ENCODE measurements at regions not wholly inside any gene's neighbourhood (a gene's known extent, or its start where the extent isn't known, plus 50 kb on each side); places are given as distances from the start of the nearest gene placed in this dataset.
"Not testable (repeated sequence)": the region's sequence is repeated elsewhere in the genome, so short reads cannot be mapped to it uniquely, and the experiment has no call there.

DNA sequence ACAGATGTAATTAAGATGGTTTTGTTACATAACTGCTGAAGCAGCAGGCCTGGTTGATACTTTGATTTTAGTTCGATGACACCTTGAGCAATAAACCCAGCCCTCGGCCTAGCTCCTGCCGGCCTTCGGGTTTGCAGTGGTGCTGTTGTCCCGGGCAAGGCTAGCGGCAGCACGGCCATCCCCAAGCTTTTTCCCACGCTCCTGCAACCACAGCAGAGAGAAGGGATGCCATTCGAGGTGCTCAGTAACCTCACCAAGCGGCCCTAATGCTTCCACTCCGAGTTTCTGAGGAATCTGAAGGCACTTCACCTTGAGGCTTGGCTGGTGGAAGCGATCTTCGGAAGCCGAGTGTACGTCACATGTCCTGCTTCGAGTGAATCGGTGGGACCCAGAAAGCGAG is 182.1 kb downstream of the NAF1 start:
- Histone ChIP-seq H3K9ac (ENCODE audit: low read length) (no peak overlapping the region), H3K27me3 (replicated peaks; ENCODE audit: control insufficient read depth, insufficient read depth, low read length) (no peaks in the 10 kb centered on the region), H3K36me3 (ENCODE audit: control insufficient read depth, insufficient read depth, low read length, severe bottlenecking) (no peaks in the 10 kb centered on the region), H3K9me3 (ENCODE audit: control insufficient read depth, low read length) (no peaks in the 10 kb centered on the region), H3K4me1 (ENCODE audit: control insufficient read depth, insufficient read depth, low read length) (no peaks in the 10 kb centered on the region), H3K4me3 (ENCODE audit: low read length) (no peak overlapping the region)
- DNase-seq (ENCODE audit: low read depth): no peak

DNA sequence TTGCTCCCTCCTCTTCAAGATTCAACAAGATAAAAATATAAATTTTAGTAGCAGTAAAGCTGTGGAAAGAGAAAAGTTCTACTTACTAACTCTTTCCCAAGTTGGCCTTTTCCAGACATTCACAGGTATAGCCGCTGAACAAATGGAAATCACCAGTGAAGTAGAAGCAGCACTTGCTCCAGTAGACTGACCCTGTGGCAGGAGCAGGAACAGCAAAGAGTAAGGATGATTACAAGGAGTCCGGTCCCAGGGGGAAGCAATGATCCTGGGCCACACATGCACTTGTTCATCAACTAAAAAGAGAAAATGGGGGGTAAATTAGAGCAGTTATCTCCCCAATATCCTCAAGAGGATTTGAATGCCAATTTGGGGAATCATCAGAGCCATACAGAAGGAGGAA is 184.9 kb downstream of the NAF1 start:
- Histone ChIP-seq H3K9ac (ENCODE audit: low read length) (no peak overlapping the region), H3K4me1 (ENCODE audit: control insufficient read depth, insufficient read depth, low read length) (no peaks in the 10 kb centered on the region), H3K9me3 (ENCODE audit: control insufficient read depth, low read length) (no peaks in the 10 kb centered on the region), H3K36me3 (ENCODE audit: control insufficient read depth, insufficient read depth, low read length, severe bottlenecking) (no peaks in the 10 kb centered on the region), H3K27me3 (replicated peaks; ENCODE audit: control insufficient read depth, insufficient read depth, low read length) (no peaks in the 10 kb centered on the region), H3K4me3 (ENCODE audit: low read length) (no peak overlapping the region)
- no peak for DNase-seq (ENCODE audit: low read depth)

DNA sequence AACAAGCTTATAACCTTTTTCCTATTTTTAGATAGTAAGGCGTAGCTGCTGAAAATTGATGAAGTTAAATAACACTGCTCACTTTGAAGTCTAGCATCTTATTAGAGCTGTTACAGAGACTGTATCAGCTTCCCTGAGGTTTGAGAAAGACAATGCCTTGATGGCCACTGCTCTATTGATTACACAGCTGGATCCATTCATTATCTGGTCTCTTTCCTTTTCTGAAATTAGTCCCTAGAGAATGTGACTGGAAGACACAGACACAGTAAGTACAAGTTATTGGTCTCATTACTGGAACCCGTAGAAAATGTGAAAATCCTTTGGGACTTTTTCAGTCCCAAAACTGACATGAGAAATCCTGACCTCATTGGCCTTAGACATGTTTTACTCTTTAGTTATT is 188.3 kb downstream of the NAF1 start:
- Histone ChIP-seq H3K9ac (ENCODE audit: low read length) (no peak overlapping the region), H3K4me3 (ENCODE audit: low read length) (no peak overlapping the region), H3K4me1 (ENCODE audit: control insufficient read depth, insufficient read depth, low read length) (no peaks in the 10 kb centered on the region), H3K36me3 (ENCODE audit: control insufficient read depth, insufficient read depth, low read length, severe bottlenecking) (no peaks in the 10 kb centered on the region), H3K27me3 (replicated peaks; ENCODE audit: control insufficient read depth, insufficient read depth, low read length) (no peaks in the 10 kb centered on the region), H3K9me3 (ENCODE audit: control insufficient read depth, low read length) (no peaks in the 10 kb centered on the region)
- DNase-seq (ENCODE audit: low read depth): no peak

DNA sequence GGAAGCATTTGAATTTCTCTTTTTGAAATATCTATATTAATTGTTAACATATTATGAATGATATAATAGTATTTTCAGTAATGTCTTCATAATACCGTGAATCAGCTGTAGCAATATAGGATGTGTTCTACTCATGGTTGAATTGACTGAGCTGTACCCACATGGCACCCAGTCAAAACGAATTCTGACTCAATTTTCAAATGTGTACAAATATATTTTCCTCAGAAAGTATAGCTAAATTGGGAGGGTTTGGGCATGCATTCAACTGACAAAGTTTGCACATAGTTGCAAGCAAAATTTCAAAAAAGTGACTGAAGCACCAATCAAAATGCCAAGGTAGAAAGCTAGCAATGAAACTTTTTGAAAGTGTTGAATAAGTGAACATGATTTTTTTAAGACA is 188.9 kb downstream of the NAF1 start:
- H3K36me3 ChIP-seq (ENCODE audit: control insufficient read depth, insufficient read depth, low read length, severe bottlenecking): no peaks in the 10 kb centered on the region
- H3K4me3 ChIP-seq (ENCODE audit: low read length): no peak overlapping the region
- no peaks in the 10 kb centered on the region for H3K9me3 ChIP-seq (ENCODE audit: control insufficient read depth, low read length)
- no peak overlapping the region for H3K9ac ChIP-seq (ENCODE audit: low read length)
- H3K27me3 ChIP-seq (replicated peaks; ENCODE audit: control insufficient read depth, insufficient read depth, low read length): no peaks in the 10 kb centered on the region
- no peaks in the 10 kb centered on the region for H3K4me1 ChIP-seq (ENCODE audit: control insufficient read depth, insufficient read depth, low read length)
- no peak for DNase-seq (ENCODE audit: low read depth)

DNA sequence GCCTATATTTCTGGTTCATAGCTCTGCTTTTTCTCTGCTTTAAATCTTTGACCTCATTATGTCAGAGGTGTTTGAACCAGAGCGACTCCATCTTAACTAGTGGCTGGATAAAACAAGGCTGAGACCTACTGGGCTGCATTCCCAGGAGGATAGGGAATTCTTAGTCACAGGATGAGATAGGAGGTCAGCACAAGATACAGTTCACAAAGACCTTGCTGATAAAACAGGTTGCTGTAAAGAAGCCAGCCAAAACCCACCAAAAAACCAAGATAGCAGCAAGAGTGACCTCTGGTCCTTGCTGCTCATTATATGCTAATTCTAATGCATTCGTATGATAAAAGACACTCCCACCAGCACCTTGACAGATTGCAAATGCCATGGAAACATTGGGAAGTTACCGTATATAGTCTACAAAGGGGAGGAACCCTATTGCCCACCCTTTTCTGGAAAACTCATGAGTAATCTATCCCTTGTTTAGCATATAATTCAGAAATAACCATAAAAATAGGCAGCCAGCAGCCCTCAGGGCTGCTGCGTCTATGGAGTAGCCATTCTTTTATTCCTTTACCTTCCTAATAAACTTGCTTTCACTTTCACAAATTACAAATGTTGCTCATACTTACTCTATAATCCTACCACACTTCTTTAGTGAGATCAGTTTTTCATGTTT is 193.9 kb downstream of the NAF1 start:
- no peaks in the 10 kb centered on the region for H3K27me3 ChIP-seq (replicated peaks; ENCODE audit: control insufficient read depth, insufficient read depth, low read length)

DNA sequence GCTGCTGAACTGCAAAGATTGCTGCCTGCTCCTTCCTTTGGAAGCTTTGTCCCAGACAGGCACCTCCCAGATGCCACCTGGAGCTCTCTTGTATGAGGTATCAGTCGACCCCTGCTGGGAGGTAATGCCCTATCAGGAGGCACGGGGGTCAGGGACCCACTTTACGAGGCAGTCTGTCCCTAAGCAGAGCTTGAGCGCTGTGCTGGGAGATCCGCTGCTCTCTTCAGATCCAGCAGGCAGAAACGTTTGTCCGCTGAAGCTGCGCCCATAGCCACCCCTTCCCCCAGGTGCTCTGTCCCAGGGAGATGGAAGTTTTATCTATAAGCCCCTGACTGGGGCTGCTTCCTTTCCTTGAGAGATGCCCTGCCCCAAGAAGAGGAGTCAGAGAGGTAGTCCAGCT is 197.5 kb downstream of the NAF1 start:
- H3K27me3 ChIP-seq (replicated peaks; ENCODE audit: control insufficient read depth, insufficient read depth, low read length): no peaks in the 10 kb centered on the region

More for the DNA sequence above, 193.9 kb downstream of the NAF1 start:
- H3K4me1 ChIP-seq (ENCODE audit: control insufficient read depth, insufficient read depth, low read length): no peaks in the 10 kb centered on the region
- no peak for DNase-seq (ENCODE audit: low read depth)
- no peak overlapping the region for H3K9ac ChIP-seq (ENCODE audit: low read length)
- no peaks in the 10 kb centered on the region for H3K36me3 ChIP-seq (ENCODE audit: control insufficient read depth, insufficient read depth, low read length, severe bottlenecking)
- no peak overlapping the region for H3K4me3 ChIP-seq (ENCODE audit: low read length)
- H3K9me3 ChIP-seq (ENCODE audit: control insufficient read depth, low read length): no peaks in the 10 kb centered on the region

DNA sequence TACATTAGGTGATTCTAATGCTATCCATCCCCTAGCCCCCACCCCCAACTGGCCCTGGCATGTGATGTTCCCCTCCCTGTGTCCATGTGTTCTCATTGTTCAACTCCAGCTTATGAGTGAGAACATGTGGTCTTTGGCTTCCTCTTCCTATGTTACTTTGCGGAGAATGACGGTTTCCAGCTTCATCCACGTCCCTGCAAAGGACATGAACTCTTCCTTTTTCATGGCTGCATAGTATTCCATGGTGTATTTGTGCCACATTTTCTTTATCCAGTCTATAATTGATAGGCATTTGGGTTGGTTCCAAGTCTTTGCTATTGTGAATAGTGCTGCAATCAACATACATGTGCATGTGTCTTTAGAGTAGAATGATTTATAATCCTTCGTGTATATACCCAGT is 200.7 kb downstream of the NAF1 start:
- not testable (repeated sequence) for H3K36me3 ChIP-seq (ENCODE audit: control insufficient read depth, insufficient read depth, low read length, severe bottlenecking); H3K9ac ChIP-seq (ENCODE audit: low read length); H3K9me3 ChIP-seq (ENCODE audit: control insufficient read depth, low read length); H3K27me3 ChIP-seq (replicated peaks; ENCODE audit: control insufficient read depth, insufficient read depth, low read length); H3K4me3 ChIP-seq (ENCODE audit: low read length); H3K4me1 ChIP-seq (ENCODE audit: control insufficient read depth, insufficient read depth, low read length); DNase-seq (ENCODE audit: low read depth)

More for the DNA sequence above, 197.5 kb downstream of the NAF1 start:
- Histone ChIP-seq H3K36me3 (ENCODE audit: control insufficient read depth, insufficient read depth, low read length, severe bottlenecking) (no peaks in the 10 kb centered on the region), H3K9me3 (ENCODE audit: control insufficient read depth, low read length) (no peaks in the 10 kb centered on the region), H3K4me3 (ENCODE audit: low read length) (no peak overlapping the region), H3K4me1 (ENCODE audit: control insufficient read depth, insufficient read depth, low read length) (no peaks in the 10 kb centered on the region), H3K9ac (ENCODE audit: low read length) (no peak overlapping the region)
- DNase-seq (ENCODE audit: low read depth): no peak

DNA sequence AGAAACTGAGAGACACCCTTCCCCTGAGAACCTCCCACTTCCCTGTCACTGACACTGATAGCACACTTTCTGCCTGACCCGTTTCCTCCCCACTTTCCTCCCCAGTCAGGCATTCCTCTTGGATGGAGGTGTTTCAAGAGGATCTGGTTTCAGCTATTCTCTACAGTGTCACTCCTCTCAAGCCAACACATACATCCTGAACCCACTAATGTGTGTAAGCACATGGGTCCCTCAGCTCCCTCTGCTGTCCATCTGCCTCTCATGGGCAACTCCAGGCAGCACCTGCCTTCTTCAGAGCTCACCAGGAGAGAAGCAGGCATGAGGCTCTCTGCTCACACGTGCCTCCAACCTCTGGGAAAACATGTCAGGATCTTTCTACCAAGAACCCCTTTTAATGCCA is 207.6 kb downstream of the NAF1 start:
- Histone ChIP-seq H3K9me3 (ENCODE audit: control insufficient read depth, low read length) (no peaks in the 10 kb centered on the region), H3K36me3 (ENCODE audit: control insufficient read depth, insufficient read depth, low read length, severe bottlenecking) (no peaks in the 10 kb centered on the region), H3K27me3 (replicated peaks; ENCODE audit: control insufficient read depth, insufficient read depth, low read length) (no peaks in the 10 kb centered on the region), H3K4me3 (ENCODE audit: low read length) (no peak overlapping the region), H3K9ac (ENCODE audit: low read length) (no peak overlapping the region), H3K4me1 (ENCODE audit: control insufficient read depth, insufficient read depth, low read length) (no peaks in the 10 kb centered on the region)
- no peak for DNase-seq (ENCODE audit: low read depth)

DNA sequence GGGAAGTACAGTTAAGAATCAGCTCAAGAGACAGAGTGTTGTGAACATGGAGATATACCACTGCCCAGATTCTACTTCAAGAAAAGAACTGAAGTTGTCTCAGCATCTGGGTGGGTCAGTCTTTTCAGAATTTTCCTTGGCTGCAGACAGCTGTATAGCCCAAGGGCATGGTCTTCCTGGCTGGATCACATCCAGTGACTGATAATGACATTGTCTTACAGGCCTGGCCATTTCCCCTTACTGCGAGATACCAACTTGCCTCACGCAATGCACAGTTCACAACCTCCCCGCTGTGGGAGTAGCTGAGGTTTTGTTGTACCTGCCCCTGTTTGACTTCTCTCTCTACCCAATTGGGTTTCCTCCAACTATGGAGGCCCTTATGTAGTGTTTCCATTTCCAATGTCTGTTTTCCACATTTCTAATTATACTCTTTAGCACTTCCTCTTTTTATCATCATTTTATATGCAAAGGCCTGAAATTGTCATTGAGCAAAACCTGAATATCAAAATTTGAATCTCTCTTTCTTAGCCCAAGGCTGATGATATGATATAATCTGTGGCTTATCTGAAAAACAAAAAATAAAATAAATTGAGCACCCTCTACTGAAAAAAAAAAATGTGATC is 209.1 kb downstream of the NAF1 start:
- Histone ChIP-seq H3K4me3 (ENCODE audit: low read length) (no peak overlapping the region), H3K36me3 (ENCODE audit: control insufficient read depth, insufficient read depth, low read length, severe bottlenecking) (no peaks in the 10 kb centered on the region), H3K27me3 (replicated peaks; ENCODE audit: control insufficient read depth, insufficient read depth, low read length) (no peaks in the 10 kb centered on the region), H3K9ac (ENCODE audit: low read length) (no peak overlapping the region), H3K9me3 (ENCODE audit: control insufficient read depth, low read length) (no peaks in the 10 kb centered on the region), H3K4me1 (ENCODE audit: control insufficient read depth, insufficient read depth, low read length) (no peaks in the 10 kb centered on the region)
- no peak for DNase-seq (ENCODE audit: low read depth)

DNA sequence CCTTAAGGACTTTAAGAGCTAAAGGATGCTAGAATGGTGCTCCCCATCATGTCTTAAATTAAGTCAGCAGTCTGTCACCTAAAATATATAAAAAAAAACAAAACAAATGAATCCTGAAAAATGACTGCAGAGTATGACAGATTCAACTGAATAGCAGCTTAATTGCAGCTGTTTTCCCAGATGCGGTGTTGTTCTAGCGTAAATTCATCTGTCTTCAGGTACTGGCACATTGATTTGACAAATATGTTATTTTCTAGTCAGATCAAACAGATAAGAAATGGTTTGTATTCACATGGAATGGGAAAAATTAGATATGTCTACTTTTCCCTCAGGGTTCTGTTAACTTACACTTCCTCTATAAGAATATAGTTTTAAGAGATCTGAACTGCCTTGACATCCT is 211.7 kb downstream of the NAF1 start:
- Histone ChIP-seq H3K9me3 (ENCODE audit: control insufficient read depth, low read length) (no peaks in the 10 kb centered on the region), H3K9ac (ENCODE audit: low read length) (no peak overlapping the region), H3K4me1 (ENCODE audit: control insufficient read depth, insufficient read depth, low read length) (no peaks in the 10 kb centered on the region), H3K27me3 (replicated peaks; ENCODE audit: control insufficient read depth, insufficient read depth, low read length) (no peaks in the 10 kb centered on the region), H3K4me3 (ENCODE audit: low read length) (no peak overlapping the region), H3K36me3 (ENCODE audit: control insufficient read depth, insufficient read depth, low read length, severe bottlenecking) (no peaks in the 10 kb centered on the region)
- DNase-seq (ENCODE audit: low read depth): no peak

DNA sequence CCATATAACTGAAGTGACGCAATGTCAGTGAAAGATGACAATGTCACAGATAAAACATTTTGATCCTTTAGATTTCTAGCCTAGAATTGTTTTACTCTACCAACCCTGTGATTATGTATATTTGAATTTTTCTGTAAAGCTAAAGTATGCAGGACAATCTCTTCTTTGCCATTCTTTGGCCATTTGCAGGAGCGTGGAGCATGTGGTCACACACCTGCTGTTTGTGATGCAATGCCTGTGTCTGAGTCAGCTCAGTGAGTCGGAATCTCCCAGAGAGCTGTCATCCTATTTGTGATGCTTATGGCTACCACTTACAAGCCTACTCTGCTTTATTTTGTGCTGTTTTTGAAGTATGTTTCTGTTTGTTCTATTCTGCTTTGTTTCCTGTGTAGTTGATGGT is 214.5 kb downstream of the NAF1 start:
- Histone ChIP-seq H3K36me3 (ENCODE audit: control insufficient read depth, insufficient read depth, low read length, severe bottlenecking) (no peaks in the 10 kb centered on the region), H3K4me3 (ENCODE audit: low read length) (no peak overlapping the region), H3K9ac (ENCODE audit: low read length) (no peak overlapping the region), H3K27me3 (replicated peaks; ENCODE audit: control insufficient read depth, insufficient read depth, low read length) (no peaks in the 10 kb centered on the region), H3K9me3 (ENCODE audit: control insufficient read depth, low read length) (no peaks in the 10 kb centered on the region), H3K4me1 (ENCODE audit: control insufficient read depth, insufficient read depth, low read length) (no peaks in the 10 kb centered on the region)
- no peak for DNase-seq (ENCODE audit: low read depth)

DNA sequence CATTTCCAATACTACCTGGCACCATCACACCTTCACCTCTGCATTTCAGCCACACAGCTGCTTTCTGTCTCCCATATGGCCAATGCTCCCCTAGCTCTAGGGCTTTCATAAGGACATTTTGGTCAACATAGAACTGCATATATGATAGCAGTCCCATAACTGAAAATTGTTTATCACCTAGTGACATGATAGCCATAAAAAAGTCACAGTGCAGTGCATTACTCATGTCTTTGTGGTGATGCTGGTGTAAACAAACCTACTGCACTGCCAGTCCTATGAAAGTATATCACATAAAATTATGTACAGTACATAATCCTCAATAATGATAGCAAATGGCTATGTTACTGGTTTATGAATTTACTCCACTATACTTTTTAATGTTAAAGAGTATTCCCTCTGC is 221.0 kb downstream of the NAF1 start:
- Histone ChIP-seq H3K36me3 (ENCODE audit: control insufficient read depth, insufficient read depth, low read length, severe bottlenecking) (no peaks in the 10 kb centered on the region), H3K4me1 (ENCODE audit: control insufficient read depth, insufficient read depth, low read length) (no peaks in the 10 kb centered on the region), H3K27me3 (replicated peaks; ENCODE audit: control insufficient read depth, insufficient read depth, low read length) (no peaks in the 10 kb centered on the region), H3K4me3 (ENCODE audit: low read length) (no peak overlapping the region), H3K9me3 (ENCODE audit: control insufficient read depth, low read length) (no peaks in the 10 kb centered on the region), H3K9ac (ENCODE audit: low read length) (no peak overlapping the region)
- DNase-seq (ENCODE audit: low read depth): no peak

Measured in adipocyte (in vitro differentiated cells).